Endothelial cell of umbilical vein (primary cell): ENCODE measurements at regions not wholly inside any gene's neighbourhood (a gene's known extent, or its start where the extent isn't known, plus 50 kb on each side); places are given as distances from the start of the nearest gene placed in this dataset.

Experiments
- BruUV-seq: library from RNA; stranded (reverse); fragments of 400-500 nt; replicated peaks from 2 replicates; lab custom pipeline; 2021; lab: Mats Ljungman, UMichigan
- CTCF ChIA-PET: fragments of 300-600, 350-600 bp; sonication (Branson Sonifier 250); formaldehyde crosslinking; loops from one replicate; lab custom pipeline; 2021; ENCODE audit warnings: antibody characterized with exemption, inconsistent platforms; lab: Charles Lee
- POLR2A ChIA-PET: fragments of 300-600, 350-600 bp; sonication (Branson Sonifier 250); formaldehyde crosslinking; loops from one replicate; lab custom pipeline; 2021; ENCODE audit warnings: antibody characterized with exemption, inconsistent platforms; lab: Charles Lee
- DNase-seq: peaks from one replicate; pipeline ENCODE4 v3.0.0-alpha.2; 2011; ENCODE audit warnings: low read depth, low spot score
- FAIRE-seq: peaks from 2 replicates; lab custom pipeline; 2011; peaks lifted over from hg19 to GRCh38; lab: Jason Lieb, UNC
- H2AFZ ChIP-seq: 2 replicates; pipeline ENCODE4 v1.6.0; 2012; ENCODE audit warnings: low read depth, low read length, control low read depth, inconsistent platforms
- H3K27ac ChIP-seq: 2 replicates; pipeline ENCODE4 v1.5.1; 2011; ENCODE audit warnings: low read depth, mild to moderate bottlenecking, control low read depth, low read length, moderate library complexity; ENCODE audit not compliant: insufficient read depth
- H3K27me3 ChIP-seq, 2 experiments: 2 replicates each; pipeline versions ENCODE4 v1.6.0 to v1.6.1; 2011; ENCODE audit warnings: low read length in 2 of 2, mixed read lengths in 1 of 2; ENCODE audit not compliant: control insufficient read depth in 2 of 2, insufficient read depth in 2 of 2
- H3K36me3 ChIP-seq, 2 experiments: 2 replicates in 1 of 2; 3 replicates in 1 of 2; pipeline ENCODE4 v1.5.1; 2011; ENCODE audit warnings: low read length in 2 of 2, mild to moderate bottlenecking in 1 of 2, moderate library complexity in 1 of 2; ENCODE audit not compliant: control insufficient read depth in 2 of 2, insufficient read depth in 2 of 2; ENCODE audit errors: extremely low read depth in 1 of 2
- H3K4me1 ChIP-seq: 3 replicates; pipeline ENCODE4 v1.5.1; 2011; ENCODE audit warnings: mild to moderate bottlenecking, low read length; ENCODE audit not compliant: control insufficient read depth, insufficient read depth; ENCODE audit errors: extremely low read depth
- H3K4me2 ChIP-seq: 2 replicates; pipeline ENCODE4 v1.6.1; 2011; ENCODE audit warnings: low read length, control low read depth, mixed read lengths; ENCODE audit not compliant: insufficient read depth
- H3K4me3 ChIP-seq, 3 experiments: fragments of 200-600 bp in 1 of 3; sonication (generic), shearing (Covaris generic) in 1 of 3; replicated peaks in 1 of 3; 2 replicates each; pipeline ENCODE4 v1.5.1; 2011 to 2016; ENCODE audit warnings: control low read depth in 3 of 3, low read length in 3 of 3, mild to moderate bottlenecking in 2 of 3, inconsistent platforms in 1 of 3, low read depth in 1 of 3, moderate library complexity in 1 of 3; ENCODE audit not compliant: insufficient read depth in 1 of 3
- H3K79me2 ChIP-seq: 2 replicates; pipeline ENCODE4 v1.6.0; 2012; ENCODE audit warnings: low read length, inconsistent platforms; ENCODE audit not compliant: control insufficient read depth, insufficient read depth
- H3K9ac ChIP-seq: replicated peaks from 2 replicates; pipeline ENCODE3; 2011; ENCODE audit warnings: low read length, control low read depth; ENCODE audit not compliant: insufficient read depth; ENCODE audit errors: extremely low read depth
- H3K9me1 ChIP-seq: replicated peaks from 3 replicates; pipeline ENCODE4 v1.6.0; 2011; ENCODE audit warnings: mild to moderate bottlenecking, low read length; ENCODE audit not compliant: control insufficient read depth, insufficient read depth; ENCODE audit errors: extremely low read depth
- H3K9me3 ChIP-seq: replicated peaks from 2 replicates; pipeline ENCODE4 v1.5.1; 2012; ENCODE audit warnings: low read length, inconsistent platforms; ENCODE audit not compliant: control insufficient read depth, insufficient read depth
- H4K20me1 ChIP-seq: replicated peaks from 2 replicates; pipeline ENCODE3; 2011; ENCODE audit warnings: mild to moderate bottlenecking, low read length; ENCODE audit not compliant: control insufficient read depth, insufficient read depth; ENCODE audit errors: extremely low read depth
- CTCF ChIP-seq, 2 donors: IDR thresholded peaks; 1 replicate in 1 of 2; 2 replicates in 1 of 2; pipeline ENCODE4 v1.5.1; 2011; ENCODE audit warnings: low read length in 2 of 2, mild to moderate bottlenecking in 2 of 2, moderate library complexity in 2 of 2, control low read depth in 1 of 2, inconsistent platforms in 1 of 2, low read depth in 1 of 2; ENCODE audit not compliant: insufficient read depth in 1 of 2; ENCODE audit errors: extremely low read depth in 1 of 2
- EZH2 ChIP-seq: IDR thresholded peaks from 2 replicates; pipeline ENCODE4 v1.6.1; 2012; ENCODE audit warnings: borderline replicate concordance, low read depth, mild to moderate bottlenecking, moderate library complexity, low read length, inconsistent platforms; ENCODE audit not compliant: severe bottlenecking
- FOS ChIP-seq: IDR thresholded peaks from 2 replicates; pipeline ENCODE4 v1.6.1; 2011; ENCODE audit warnings: mild to moderate bottlenecking, low read length, moderate library complexity, borderline replicate concordance; ENCODE audit not compliant: insufficient read depth
- GATA2 ChIP-seq: IDR thresholded peaks from 2 replicates; pipeline ENCODE4 v1.7.0; 2011; ENCODE audit warnings: low read depth, mild to moderate bottlenecking, moderate library complexity, mixed read lengths, low read length; ENCODE audit not compliant: insufficient read length, insufficient read depth
- JUN ChIP-seq: IDR thresholded peaks from 2 replicates; pipeline ENCODE4 v1.6.1; 2011; ENCODE audit warnings: borderline replicate concordance, low read depth; ENCODE audit not compliant: insufficient read length, insufficient read depth
- MAX ChIP-seq: IDR thresholded peaks from 2 replicates; pipeline ENCODE4 v1.6.1; 2011; ENCODE audit not compliant: insufficient read depth, insufficient read length
- MYC ChIP-seq: IDR thresholded peaks from one replicate; pipeline ENCODE4 v1.6.1; 2011; ENCODE audit warnings: mild to moderate bottlenecking, low read depth, low read length
- POLR2A ChIP-seq: IDR thresholded peaks from 2 replicates; pipeline ENCODE4 v1.6.1; 2012; ENCODE audit warnings: low read depth, mild to moderate bottlenecking, control low read depth, low read length
- POLR2AphosphoS5 ChIP-seq: IDR thresholded peaks from 2 replicates; pipeline ENCODE4 v1.6.1; 2012; ENCODE audit warnings: low read depth, mild to moderate bottlenecking, control low read depth, low read length, moderate library complexity; ENCODE audit not compliant: insufficient read depth
- dilution Hi-C: fragments of 300-500 bp; cut with MboI; formaldehyde crosslinking; loops from one replicate; pipeline ENCODE4 v1.15.0; 2019; ENCODE audit warnings: low sequenced_read_pairs; ENCODE audit not compliant: extremely low pct_ligation_motif_present
- intact Hi-C: fragments of 100-400 bp; cut with micrococcal nuclease; formaldehyde crosslinking; loops from one replicate; pipeline ENCODE4 v1.10.0; 2022

- H2AFZ ChIP-seq = no peak overlapping the region
- no peaks in the 10 kb centered on the region for H3K9me3 ChIP-seq
- H3K9ac ChIP-seq = no peak overlapping the region
- no peak for TF ChIP-seq POLR2AphosphoS5
- no peak for TF ChIP-seq GATA2
- no peak for TF ChIP-seq FOS
- TF ChIP-seq EZH2 = no peak
- no peak for TF ChIP-seq JUN
- TF ChIP-seq MAX = no peak
- no peak for TF ChIP-seq CTCF (IDR thresholded peaks at IDR 0.05; ENCODE audit: extremely low read depth in 1 of 2, insufficient read depth in 1 of 2, low read depth in 1 of 2, low read length in 2 of 2)
- TF ChIP-seq MYC = no peak
- no peak for TF ChIP-seq POLR2A
- no peaks in the 10 kb centered on the region for H4K20me1 ChIP-seq
- dilution Hi-C loops = no loop called here
- H3K9me1 ChIP-seq = no peaks in the 10 kb centered on the region
- no peaks in the 10 kb centered on the region for H3K79me2 ChIP-seq
- intact Hi-C loops = no loop called here
- DNase-seq (no peak), FAIRE-seq (no peak)
- H3K4me3 ChIP-seq = no peak overlapping the region
- H3K4me2 ChIP-seq = no peak overlapping the region
- ChIA-PET CTCF (interaction anchor here (1.0 to 1.3 kb wide), 2 partner anchors 11 to 28 kb away, joined by 3 to 6 read pairs; no protein-coding TSS in a partner anchor), POLR2A (no interaction called here)
- BruUV-seq = no TSS peak
- peaks cover 6 to 10% of the 10 kb centered on the region in 2 experiments for H3K27me3 ChIP-seq
- no peaks in the 10 kb centered on the region for H3K36me3 ChIP-seq
- no peak overlapping the region for H3K27ac ChIP-seq
- no peaks in the 10 kb centered on the region for H3K4me1 ChIP-seq
Measured at GRCh38 chr2:173783382-173783781, 181.8 kb downstream of the SP3 start.
